ENCODE measurements at regions not wholly inside any gene's neighbourhood (a gene's known extent, or its start where the extent isn't known, plus 50 kb on each side); places are given as distances from the start of the nearest gene placed in this dataset.

DNA sequence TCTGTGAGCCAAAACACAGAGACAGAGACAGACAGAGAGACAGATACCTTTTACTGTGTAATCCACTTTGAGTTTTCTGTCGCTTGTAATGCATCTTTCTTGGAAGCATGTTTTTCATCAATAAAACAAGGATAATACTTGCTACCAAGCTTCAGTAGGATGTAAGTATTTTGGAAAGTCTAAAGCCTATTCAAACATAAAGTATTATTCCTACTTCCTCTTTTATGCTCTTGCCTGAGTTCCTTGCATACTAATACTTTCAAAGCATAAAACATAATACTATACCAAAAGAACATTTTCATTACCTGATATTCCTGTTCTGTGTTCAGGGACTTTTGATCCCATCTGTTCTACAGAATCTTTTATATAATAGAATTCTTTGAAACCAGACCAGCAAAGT lies 64.5 kb upstream of the SLC30A5 start:
- Histone ChIP-seq H3K4me3 (no peak overlapping the region), H3K4me1 (replicated peaks in 1 of 2; ENCODE audit: control insufficient read depth in 2 of 2, insufficient read depth in 2 of 2, low read length in 2 of 2) (peaks cover 0 to 5% of the 10 kb centered on the region in 2 experiments; a peak in 1 of 5 replicates), H3K27me3 (ENCODE audit: control insufficient read depth in 2 of 2, insufficient read depth in 2 of 2, low read length in 2 of 2) (no peaks in the 10 kb centered on the region), H3K27ac (ENCODE audit: extremely low read depth, low read depth, low read length) (no peak overlapping the region), H3K9me1 (ENCODE audit: control insufficient read depth, insufficient read depth, low read length) (no peaks in the 10 kb centered on the region), H3K36me3 (ENCODE audit: control insufficient read depth, insufficient read depth, low read length) (no peaks in the 10 kb centered on the region), H3K79me2 (ENCODE audit: control insufficient read depth, insufficient read depth, low read length) (no peaks in the 10 kb centered on the region), H3K9me3 (replicated peaks; ENCODE audit: control insufficient read depth, insufficient read depth, low read depth, low read length) (no peaks in the 10 kb centered on the region), H4K20me1 (replicated peaks; ENCODE audit: control insufficient read depth, insufficient read depth, low read length) (no peaks in the 10 kb centered on the region), H3K9ac (ENCODE audit: insufficient read depth in 1 of 2, low read depth in 2 of 2, low read length in 2 of 2) (no peak overlapping the region), H2AFZ (ENCODE audit: low read depth, low read length) (no peak overlapping the region), H3K4me2 (ENCODE audit: insufficient read depth, low read length) (no peak overlapping the region)
- FAIRE-seq (no peak), ATAC-seq (no peak), DNase-seq (ENCODE audit: extremely low read depth in 1 of 4, low spot score in 3 of 4) (no peak)
- intact Hi-C loops (cut with micrococcal nuclease) (loop anchor here (10.0 kb wide), 1 partner anchor 306 kb away; the partner anchor contains the start of gene CCDC125), in situ Hi-C loops (cut with MboI) (no loop called here)
- ChIA-PET CTCF (ENCODE audit: low intra/inter-chr PET ratio) (no interaction called here), POLR2A (no interaction called here)
- 26% methylated on average over 1 of the region's 1 CpG for WGBS (ENCODE audit: insufficient coverage, low coverage, missing lambda C conversion rate)
- peak; percentile 46; the same call in 1 of the 2 replicates for TF ChIP-seq SPI1 (IDR thresholded peaks at IDR 0.05; ENCODE audit: borderline replicate concordance, low read depth, low read length)
- TF ChIP-seq U2AF1 (optimal IDR thresholded peaks at IDR 0.05; ENCODE audit: low read depth, low read length): no peak
- TF ChIP-seq, protein P1, sequence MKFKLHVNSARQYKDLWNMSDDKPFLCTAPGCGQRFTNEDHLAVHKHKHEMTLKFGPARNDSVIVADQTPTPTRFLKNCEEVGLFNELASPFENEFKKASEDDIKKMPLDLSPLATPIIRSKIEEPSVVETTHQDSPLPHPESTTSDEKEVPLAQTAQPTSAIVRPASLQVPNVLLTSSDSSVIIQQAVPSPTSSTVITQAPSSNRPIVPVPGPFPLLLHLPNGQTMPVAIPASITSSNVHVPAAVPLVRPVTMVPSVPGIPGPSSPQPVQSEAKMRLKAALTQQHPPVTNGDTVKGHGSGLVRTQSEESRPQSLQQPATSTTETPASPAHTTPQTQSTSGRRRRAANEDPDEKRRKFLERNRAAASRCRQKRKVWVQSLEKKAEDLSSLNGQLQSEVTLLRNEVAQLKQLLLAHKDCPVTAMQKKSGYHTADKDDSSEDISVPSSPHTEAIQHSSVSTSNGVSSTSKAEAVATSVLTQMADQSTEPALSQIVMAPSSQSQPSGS (CRISPR knock-in tag; IDR thresholded peaks at IDR 0.05): no peak
- TF ChIP-seq CTBP1 (IDR thresholded peaks at IDR 0.05; ENCODE audit: borderline replicate concordance): 0 out of 2 replicates have a peak, but pooled peaks have one; percentile 6
- TF ChIP-seq MTA3 (IDR thresholded peaks at IDR 0.05; ENCODE audit: borderline replicate concordance): no peak
- TF ChIP-seq, protein P2, sequence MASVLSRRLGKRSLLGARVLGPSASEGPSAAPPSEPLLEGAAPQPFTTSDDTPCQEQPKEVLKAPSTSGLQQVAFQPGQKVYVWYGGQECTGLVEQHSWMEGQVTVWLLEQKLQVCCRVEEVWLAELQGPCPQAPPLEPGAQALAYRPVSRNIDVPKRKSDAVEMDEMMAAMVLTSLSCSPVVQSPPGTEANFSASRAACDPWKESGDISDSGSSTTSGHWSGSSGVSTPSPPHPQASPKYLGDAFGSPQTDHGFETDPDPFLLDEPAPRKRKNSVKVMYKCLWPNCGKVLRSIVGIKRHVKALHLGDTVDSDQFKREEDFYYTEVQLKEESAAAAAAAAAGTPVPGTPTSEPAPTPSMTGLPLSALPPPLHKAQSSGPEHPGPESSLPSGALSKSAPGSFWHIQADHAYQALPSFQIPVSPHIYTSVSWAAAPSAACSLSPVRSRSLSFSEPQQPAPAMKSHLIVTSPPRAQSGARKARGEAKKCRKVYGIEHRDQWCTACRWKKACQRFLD (CRISPR knock-in tag; IDR thresholded peaks at IDR 0.05): no peak
- no peak for TF ChIP-seq SP2 (IDR thresholded peaks at IDR 0.05; ENCODE audit: extremely low read depth, low read depth, low read length, poor library complexity, severe bottlenecking)
- TF ChIP-seq POLR2H (tag; IDR thresholded peaks at IDR 0.05; ENCODE audit: low read depth): 0 out of 2 replicates have a peak, but pooled peaks have one; percentile 13
- no peak for TF ChIP-seq MAFK (IDR thresholded peaks at IDR 0.05; ENCODE audit: low read length)
- TF ChIP-seq, protein P3, sequence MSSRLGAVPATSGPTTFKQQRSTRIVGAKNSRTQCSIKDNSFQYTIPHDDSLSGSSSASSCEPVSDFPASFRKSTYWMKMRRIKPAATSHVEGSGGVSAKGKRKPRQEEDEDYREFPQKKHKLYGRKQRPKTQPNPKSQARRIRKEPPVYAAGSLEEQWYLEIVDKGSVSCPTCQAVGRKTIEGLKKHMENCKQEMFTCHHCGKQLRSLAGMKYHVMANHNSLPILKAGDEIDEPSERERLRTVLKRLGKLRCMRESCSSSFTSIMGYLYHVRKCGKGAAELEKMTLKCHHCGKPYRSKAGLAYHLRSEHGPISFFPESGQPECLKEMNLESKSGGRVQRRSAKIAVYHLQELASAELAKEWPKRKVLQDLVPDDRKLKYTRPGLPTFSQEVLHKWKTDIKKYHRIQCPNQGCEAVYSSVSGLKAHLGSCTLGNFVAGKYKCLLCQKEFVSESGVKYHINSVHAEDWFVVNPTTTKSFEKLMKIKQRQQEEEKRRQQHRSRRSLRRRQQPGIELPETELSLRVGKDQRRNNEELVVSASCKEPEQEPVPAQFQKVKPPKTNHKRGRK (tag; IDR thresholded peaks at IDR 0.05): no peak
- BruUV-seq (replicated peaks): no TSS peak

Data from K562 (cell line).